ENCODE measurements at regions not wholly inside any gene's neighbourhood (a gene's known extent, or its start where the extent isn't known, plus 50 kb on each side); places are given as distances from the start of the nearest gene placed in this dataset.

GRCh38 chrX:30065226-30065625 lies 150.1 kb upstream of the MAGEB2 start:
- H3K4me3 ChIP-seq (ENCODE audit: low read depth, low read length), result no peak overlapping the region
- DNase-seq (ENCODE audit: low read depth), result no peak
- no peak for TF ChIP-seq CTCF (IDR thresholded peaks at IDR 0.05; ENCODE audit: insufficient read depth, low read depth, low read length)

DNA sequence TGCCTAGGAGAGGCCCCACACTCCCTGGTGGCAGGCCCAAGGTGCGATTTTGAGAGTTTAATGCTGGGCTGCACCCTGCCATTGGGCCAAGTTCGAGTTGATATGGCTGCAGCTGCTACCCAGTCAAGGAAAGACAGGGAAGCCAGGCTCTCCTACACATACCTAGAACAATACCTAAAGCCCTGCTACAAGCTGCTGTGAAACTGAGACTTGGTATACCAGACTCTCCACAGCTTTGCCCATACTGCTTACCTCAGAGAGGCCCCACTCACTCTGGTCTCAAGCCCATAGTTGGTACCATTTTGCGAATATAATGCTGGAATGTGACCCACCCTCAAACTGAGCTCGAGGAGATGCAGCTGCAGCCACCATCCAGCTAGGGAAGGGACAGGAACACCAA lies 147.7 kb upstream of the MAGEB2 start:
- DNase-seq (ENCODE audit: low read depth), result no peak
- no peak overlapping the region for H3K4me3 ChIP-seq (ENCODE audit: low read depth, low read length)
- TF ChIP-seq CTCF (IDR thresholded peaks at IDR 0.05; ENCODE audit: insufficient read depth, low read depth, low read length), result no peak

DNA sequence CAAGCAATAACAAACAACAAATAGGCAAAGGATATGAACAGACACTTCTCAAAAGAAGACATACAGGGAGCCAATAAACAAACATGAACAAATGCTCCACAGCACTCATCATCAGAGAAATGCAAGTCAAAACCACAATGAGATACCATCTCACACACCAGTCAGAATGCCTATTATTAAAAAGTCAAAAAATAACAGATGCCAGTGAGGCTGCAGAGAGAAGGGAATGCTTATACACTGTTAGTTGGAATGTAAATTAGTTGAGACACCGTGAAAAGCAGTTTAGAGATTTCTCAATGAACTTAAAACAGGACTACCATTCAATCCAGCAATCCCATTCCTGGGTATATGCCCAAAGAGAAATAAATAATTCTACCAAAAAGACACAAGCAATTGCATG lies 129.8 kb upstream of the MAGEB2 start:
- no peak for DNase-seq (ENCODE audit: low read depth)
- no peak for TF ChIP-seq CTCF (IDR thresholded peaks at IDR 0.05; ENCODE audit: insufficient read depth, low read depth, low read length)
- no peak overlapping the region for H3K4me3 ChIP-seq (ENCODE audit: low read depth, low read length)

GRCh38 chrX:30111431-30111830 lies 103.9 kb upstream of the MAGEB2 start:
- DNase-seq (ENCODE audit: low read depth), result no peak
- TF ChIP-seq CTCF (IDR thresholded peaks at IDR 0.05; ENCODE audit: insufficient read depth, low read depth, low read length), result no peak

DNA sequence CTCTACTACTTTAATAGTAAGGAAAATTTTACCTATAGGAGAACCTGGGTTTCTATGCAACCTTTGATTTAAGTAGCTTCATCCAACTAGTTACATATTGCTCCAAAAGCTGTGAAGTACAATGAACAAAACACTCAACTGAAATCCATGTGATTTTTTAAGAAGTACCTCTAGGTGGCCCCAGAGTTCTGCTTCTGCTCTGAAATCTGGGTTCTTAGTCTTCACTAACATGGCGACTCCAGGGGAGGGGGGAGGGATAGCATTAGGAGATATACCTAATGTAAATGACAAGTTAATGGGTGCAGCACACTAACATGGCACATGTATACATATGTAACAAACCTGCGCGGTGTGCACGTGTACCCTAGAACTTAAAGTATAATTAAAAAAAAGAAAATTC lies 73.4 kb upstream of the MAGEB2 start:
- H3K4me3 ChIP-seq (ENCODE audit: low read depth, low read length), result no peak overlapping the region
- peak; percentile 52 for DNase-seq (ENCODE audit: low read depth)
- TF ChIP-seq CTCF (IDR thresholded peaks at IDR 0.05; ENCODE audit: insufficient read depth, low read depth, low read length), result peak; percentile 50

More at GRCh38 chrX:30111431-30111830, 103.9 kb upstream of the MAGEB2 start:
- H3K4me3 ChIP-seq (ENCODE audit: low read depth, low read length), result no peak overlapping the region

DNA sequence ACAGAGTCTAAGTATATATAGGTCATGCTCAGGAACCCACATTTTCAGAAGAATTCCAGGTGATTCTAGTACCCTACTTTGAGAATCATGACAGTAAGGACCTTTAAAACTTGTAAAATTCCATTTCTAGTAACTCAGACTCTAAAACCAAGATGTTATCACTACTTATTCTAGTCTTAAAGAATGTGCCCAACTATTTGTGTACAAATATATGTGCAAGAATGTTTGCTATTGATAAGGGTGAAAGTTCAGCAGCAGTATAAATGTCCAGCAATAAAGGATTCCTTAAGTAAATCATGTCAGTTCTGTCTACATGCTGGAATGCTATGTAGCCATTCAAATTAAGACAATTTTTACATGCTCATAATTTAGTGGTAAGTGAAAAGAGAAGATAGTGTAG lies 71.1 kb upstream of the MAGEB2 start:
- H3K4me3 ChIP-seq (ENCODE audit: low read depth, low read length), result no peak overlapping the region
- no peak for TF ChIP-seq CTCF (IDR thresholded peaks at IDR 0.05; ENCODE audit: insufficient read depth, low read depth, low read length)
- DNase-seq (ENCODE audit: low read depth), result no peak

GRCh38 chrX:30144971-30145731 lies 70.2 kb upstream of the MAGEB2 start:
- no peak for DNase-seq (ENCODE audit: low read depth)
- no peak for TF ChIP-seq CTCF (IDR thresholded peaks at IDR 0.05; ENCODE audit: insufficient read depth, low read depth, low read length)
- no peak overlapping the region for H3K4me3 ChIP-seq (ENCODE audit: low read depth, low read length)

Data from fibroblast of villous mesenchyme (primary cell).